ENCODE measurements at regions not wholly inside any gene's neighbourhood (a gene's known extent, or its start where the extent isn't known, plus 50 kb on each side); places are given as distances from the start of the nearest gene placed in this dataset.

DNA sequence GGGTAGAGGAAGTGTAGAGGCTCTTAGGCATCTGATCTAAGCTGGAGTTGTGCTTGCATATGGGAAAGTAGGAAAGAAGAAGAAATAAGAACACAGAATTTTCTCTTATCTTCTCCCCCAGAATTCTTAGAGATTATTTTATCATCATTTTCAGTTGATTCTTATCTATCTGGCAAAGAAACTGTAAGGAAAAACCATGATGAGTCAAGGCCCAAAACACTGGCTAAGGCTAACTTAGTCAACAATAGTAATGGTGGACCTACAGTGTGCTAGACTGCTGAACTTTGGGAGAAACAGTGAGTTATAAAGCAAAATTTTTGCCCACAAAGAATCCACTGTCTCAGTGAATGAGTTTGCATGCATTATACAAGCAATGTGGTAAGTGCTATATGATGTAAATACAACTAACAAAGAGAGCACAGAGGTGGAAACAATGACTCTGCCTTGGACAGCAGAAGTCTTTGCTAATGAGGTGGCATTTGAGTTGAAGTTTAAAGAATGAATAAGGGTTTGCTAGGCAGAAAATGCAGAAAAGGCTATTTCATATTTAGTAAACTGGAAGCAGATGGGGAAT is 344.5 kb upstream of the PLET1 start:
- ATAC-seq (no peak), DNase-seq (no peak)
- intact Hi-C loops (cut with micrococcal nuclease) = no loop called here
- H3K27me3 Mint-ChIP-seq = peaks cover 11% of the 10 kb centered on the region
- ChIA-PET POLR2A (no interaction called here), CTCF (interaction anchor here (0.7 kb wide), 1 partner anchor 17 kb away, joined by 3 read pairs; no protein-coding TSS in a partner anchor)
- H3K4me3 Mint-ChIP-seq = no peak overlapping the region
- H3K27ac Mint-ChIP-seq = no peak overlapping the region
- no peaks in the 10 kb centered on the region for H3K4me1 Mint-ChIP-seq (ENCODE audit: low read depth)
- H3K9me3 Mint-ChIP-seq = no peaks in the 10 kb centered on the region
- TF ChIP-seq, protein P1, sequence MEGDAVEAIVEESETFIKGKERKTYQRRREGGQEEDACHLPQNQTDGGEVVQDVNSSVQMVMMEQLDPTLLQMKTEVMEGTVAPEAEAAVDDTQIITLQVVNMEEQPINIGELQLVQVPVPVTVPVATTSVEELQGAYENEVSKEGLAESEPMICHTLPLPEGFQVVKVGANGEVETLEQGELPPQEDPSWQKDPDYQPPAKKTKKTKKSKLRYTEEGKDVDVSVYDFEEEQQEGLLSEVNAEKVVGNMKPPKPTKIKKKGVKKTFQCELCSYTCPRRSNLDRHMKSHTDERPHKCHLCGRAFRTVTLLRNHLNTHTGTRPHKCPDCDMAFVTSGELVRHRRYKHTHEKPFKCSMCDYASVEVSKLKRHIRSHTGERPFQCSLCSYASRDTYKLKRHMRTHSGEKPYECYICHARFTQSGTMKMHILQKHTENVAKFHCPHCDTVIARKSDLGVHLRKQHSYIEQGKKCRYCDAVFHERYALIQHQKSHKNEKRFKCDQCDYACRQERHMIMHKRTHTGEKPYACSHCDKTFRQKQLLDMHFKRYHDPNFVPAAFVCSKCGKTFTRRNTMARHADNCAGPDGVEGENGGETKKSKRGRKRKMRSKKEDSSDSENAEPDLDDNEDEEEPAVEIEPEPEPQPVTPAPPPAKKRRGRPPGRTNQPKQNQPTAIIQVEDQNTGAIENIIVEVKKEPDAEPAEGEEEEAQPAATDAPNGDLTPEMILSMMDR (IDR thresholded peaks at IDR 0.05) = no peak
- no peaks in the 10 kb centered on the region for H3K36me3 Mint-ChIP-seq (ENCODE audit: low read depth)

DNA sequence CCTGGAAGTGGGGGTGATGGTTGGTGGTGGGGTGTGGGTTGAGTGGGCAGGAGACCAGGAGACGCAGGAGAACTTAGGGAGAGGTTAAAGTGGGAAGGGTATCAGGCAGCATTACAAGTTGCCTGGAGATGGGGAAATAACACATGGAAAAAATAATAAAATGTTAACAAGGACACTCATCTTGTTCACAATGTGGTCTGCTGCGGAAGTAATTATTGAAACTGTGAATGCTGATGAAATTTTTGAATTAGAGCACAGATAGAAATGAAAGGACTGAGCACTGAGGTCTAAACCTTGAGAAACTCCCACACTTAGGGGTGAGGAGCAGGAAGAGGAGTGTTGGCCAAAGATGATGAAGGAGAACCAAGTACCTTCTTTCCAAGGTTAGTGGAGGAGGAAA is 346.0 kb upstream of the PLET1 start:
- CTCF ChIA-PET = interaction anchor here (1.0 to 1.2 kb wide), 2 partner anchors 18 to 1167 kb away, joined by 3 to 5 read pairs; partner anchors contain the start of gene ZW10
- no peaks in the 10 kb centered on the region for H3K9me3 Mint-ChIP-seq
- H3K27ac Mint-ChIP-seq = no peak overlapping the region
- DNase-seq = no peak
- no peak for ATAC-seq
- TF ChIP-seq, protein P1 (IDR thresholded peaks at IDR 0.05) = no peak
- no peaks in the 10 kb centered on the region for H3K36me3 Mint-ChIP-seq (ENCODE audit: low read depth)
- no peaks in the 10 kb centered on the region for H3K4me1 Mint-ChIP-seq (ENCODE audit: low read depth)
- intact Hi-C loops (cut with micrococcal nuclease) = no loop called here
- peaks cover 10% of the 10 kb centered on the region for H3K27me3 Mint-ChIP-seq
- POLR2A ChIA-PET = no interaction called here
- H3K4me3 Mint-ChIP-seq = no peak overlapping the region

DNA sequence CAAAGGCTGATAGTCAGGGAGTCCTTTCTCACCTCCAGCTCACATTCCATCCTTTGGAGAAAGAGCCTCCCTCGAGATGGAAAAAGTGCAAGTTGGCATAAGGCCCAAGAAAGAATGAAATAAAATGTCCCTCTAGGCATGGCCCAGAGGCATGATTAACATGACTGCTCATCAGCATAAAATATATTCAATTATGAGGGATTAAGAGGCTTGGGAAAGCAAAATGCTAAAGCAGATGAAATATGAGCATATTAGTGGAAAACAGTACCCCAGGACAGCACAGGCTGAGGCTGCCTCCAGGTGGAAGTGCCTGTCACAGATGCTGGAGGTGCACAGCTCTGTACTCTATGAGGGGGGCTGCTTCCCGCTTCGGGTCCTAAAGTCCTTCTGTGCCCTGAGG is 347.8 kb upstream of the PLET1 start:
- TF ChIP-seq, protein P1 (IDR thresholded peaks at IDR 0.05) = no peak
- H3K4me3 Mint-ChIP-seq = no peak overlapping the region
- intact Hi-C loops (cut with micrococcal nuclease) = no loop called here
- H3K4me1 Mint-ChIP-seq (ENCODE audit: low read depth) = no peaks in the 10 kb centered on the region
- ChIA-PET CTCF (no interaction called here), POLR2A (no interaction called here)
- H3K27ac Mint-ChIP-seq = no peak overlapping the region
- ATAC-seq (no peak), DNase-seq (no peak)
- H3K27me3 Mint-ChIP-seq = peaks cover 12% of the 10 kb centered on the region
- no peaks in the 10 kb centered on the region for H3K9me3 Mint-ChIP-seq
- H3K36me3 Mint-ChIP-seq (ENCODE audit: low read depth) = no peaks in the 10 kb centered on the region

DNA sequence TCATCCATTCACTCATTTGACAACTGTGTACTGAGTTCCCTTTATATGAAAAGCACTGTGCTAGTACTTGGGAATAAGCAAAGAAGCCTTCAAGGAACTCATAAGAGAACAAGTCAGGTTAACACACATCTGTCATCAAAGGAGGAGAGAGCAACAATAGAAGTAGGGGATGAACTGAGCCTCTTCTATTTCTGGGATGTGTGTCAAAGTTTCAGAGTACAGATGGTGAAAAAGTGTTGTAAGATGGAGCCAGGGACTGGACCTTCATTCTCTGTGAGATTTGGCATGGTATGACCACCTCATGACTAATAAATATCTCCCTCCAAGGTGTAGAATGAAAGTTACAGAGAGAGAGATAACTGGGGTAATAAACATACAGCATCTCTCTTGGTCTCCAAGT is 349.8 kb upstream of the PLET1 start:
- no peak for ATAC-seq
- Mint-ChIP-seq H3K4me3 (no peak overlapping the region), H3K4me1 (ENCODE audit: low read depth) (no peaks in the 10 kb centered on the region), H3K9me3 (no peaks in the 10 kb centered on the region), H3K27ac (no peak overlapping the region), H3K36me3 (ENCODE audit: low read depth) (no peaks in the 10 kb centered on the region), H3K27me3 (peaks cover 12% of the 10 kb centered on the region)
- no peak for DNase-seq
- intact Hi-C loops (cut with micrococcal nuclease) = no loop called here
- ChIA-PET CTCF (interaction anchor here (1.2 kb wide), 1 partner anchor 679 kb away, joined by 3 read pairs; no protein-coding TSS in a partner anchor), POLR2A (no interaction called here)
- TF ChIP-seq, protein P1 (IDR thresholded peaks at IDR 0.05) = no peak

DNA sequence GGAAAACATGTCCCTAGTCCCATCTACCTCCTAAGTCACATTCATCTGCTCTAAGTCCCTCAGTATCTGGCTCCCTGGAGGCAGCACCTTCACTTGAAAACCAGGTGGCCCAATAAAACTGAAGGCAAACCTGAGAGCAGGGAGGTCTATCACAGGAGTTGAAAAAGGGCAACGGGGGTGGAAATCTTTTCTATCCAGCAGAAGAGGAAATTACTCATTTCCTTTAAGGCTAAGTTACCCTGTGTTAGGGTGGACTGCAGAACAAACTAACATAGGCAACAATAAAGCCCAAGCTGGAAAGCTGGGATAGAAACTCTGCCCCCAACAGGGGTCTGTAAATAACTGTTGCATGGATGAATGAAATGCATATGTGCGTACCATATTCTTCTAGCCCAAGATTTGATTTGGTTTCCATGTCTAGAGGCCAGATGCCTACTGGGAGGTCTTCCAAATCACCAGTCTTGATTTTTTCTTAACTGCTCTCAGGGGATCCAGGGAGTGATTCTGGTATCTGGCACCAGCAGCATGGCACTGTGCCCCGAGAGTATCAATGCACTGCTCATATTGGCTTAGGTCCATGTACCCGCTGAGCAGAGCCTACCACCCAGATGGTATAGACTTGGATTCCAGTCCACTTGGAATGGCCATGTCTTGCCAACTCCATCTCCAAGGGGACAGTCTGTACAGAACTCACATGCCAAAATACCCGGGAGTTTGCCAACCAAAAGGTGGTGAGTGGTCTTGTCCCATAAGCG is 350.0 kb upstream of the NCAM1 start:
- intact Hi-C loops (cut with micrococcal nuclease) = no loop called here
- POLR2A ChIA-PET = no interaction called here
- Mint-ChIP-seq H3K27ac (no peak overlapping the region), H3K4me3 (no peak overlapping the region), H3K4me1 (ENCODE audit: low read depth) (no peaks in the 10 kb centered on the region), H3K27me3 (peaks cover 9% of the 10 kb centered on the region), H3K36me3 (ENCODE audit: low read depth) (no peaks in the 10 kb centered on the region), H3K9me3 (no peaks in the 10 kb centered on the region)
- DNase-seq (no peak), ATAC-seq (no peak)
- TF ChIP-seq, protein P1 (IDR thresholded peaks at IDR 0.05) = no peak
- CTCF ChIA-PET = interaction anchor here (1.2 kb wide), 1 partner anchor 679 kb away, joined by 3 read pairs; no protein-coding TSS in a partner anchor

Data from activated CD8-positive, alpha-beta T cell treated with anti-CD3 and anti-CD28 coated beads for 36 hours (primary cell).